Natural killer cell (primary cell): ENCODE measurements at regions not wholly inside any gene's neighbourhood (a gene's known extent, or its start where the extent isn't known, plus 50 kb on each side); places are given as distances from the start of the nearest gene placed in this dataset.

ENCODE experiments used
- ATAC-seq, 3 donors: fragments of 150-1000 bp in 2 of 3; fragments of 200-7000 bp in 1 of 3; cut with Tn5 transposase; 1 replicate in 1 of 3; 2 replicates in 2 of 3; pipeline ENCODE4 v1.10.0; 2021; ENCODE audit warnings: mild to moderate bottlenecking in 2 of 3, moderate library complexity in 2 of 3
- DNase-seq, 2 donors: peaks; one replicate each; pipeline versions ENCODE4 v3.0.0 to v3.0.0-alpha.2; 2013 to 2021; ENCODE audit warnings: mixed read lengths in 1 of 2
- H3K27ac ChIP-seq: one replicate; pipeline ENCODE4 v1.5.1; 2013; ENCODE audit warnings: mild to moderate bottlenecking, low read length
- H3K27me3 ChIP-seq: one replicate; pipeline ENCODE4 v1.6.1; 2013; ENCODE audit warnings: low read length; ENCODE audit not compliant: control insufficient read depth, insufficient read depth
- H3K36me3 ChIP-seq: one replicate; pipeline ENCODE4 v1.6.1; 2013; ENCODE audit warnings: low read length; ENCODE audit not compliant: control insufficient read depth, insufficient read depth
- H3K4me1 ChIP-seq: one replicate; pipeline ENCODE4 v1.6.1; 2013; ENCODE audit warnings: low read length; ENCODE audit not compliant: control insufficient read depth, insufficient read depth
- H3K4me3 ChIP-seq: one replicate; pipeline ENCODE4 v1.5.1; 2013; ENCODE audit warnings: low read length
- H3K9me3 ChIP-seq: one replicate; pipeline ENCODE4 v1.6.1; 2013; ENCODE audit warnings: low read length; ENCODE audit not compliant: control insufficient read depth, insufficient read depth
- H3K27ac Mint-ChIP-seq, 2 donors: one replicate each; pipeline ENCODE4 v1.8.0; 2022; ENCODE audit warnings: mild to moderate bottlenecking in 2 of 2, mixed read lengths in 2 of 2, moderate library complexity in 1 of 2
- H3K27me3 Mint-ChIP-seq, 2 donors: one replicate each; pipeline ENCODE4 v1.8.0; 2022; ENCODE audit warnings: low read depth in 2 of 2, mixed read lengths in 2 of 2
- H3K36me3 Mint-ChIP-seq: one replicate; pipeline ENCODE4 v1.8.0; 2022; ENCODE audit warnings: mixed read lengths
- H3K4me1 Mint-ChIP-seq, 2 donors: one replicate each; pipeline ENCODE4 v1.8.0; 2022; ENCODE audit warnings: mixed read lengths in 2 of 2
- H3K4me3 Mint-ChIP-seq: one replicate; pipeline ENCODE4 v1.8.0; 2022; ENCODE audit warnings: mild to moderate bottlenecking, moderate library complexity, mixed read lengths
- H3K9me3 Mint-ChIP-seq, 2 donors: one replicate each; pipeline ENCODE4 v1.8.0; 2022; ENCODE audit warnings: mixed read lengths in 2 of 2
- CTCF ChIP-seq: fragments of 200-600 bp; IDR thresholded peaks from one replicate; pipeline ENCODE4 v1.8.0; 2022; ENCODE audit warnings: antibody characterized with exemption
- WGBS: methylation state at CpG from one replicate; pipeline ENCODE4 v1.1.7; 2013; ENCODE audit warnings: missing lambda C conversion rate; ENCODE audit not compliant: insufficient coverage; 5-methylcytosine and 5-hydroxymethylcytosine counted together
- intact Hi-C: fragments of 100-400 bp; cut with micrococcal nuclease; formaldehyde crosslinking; loops from one replicate; pipeline ENCODE4 v1.14.2; 2022

- Histone ChIP-seq H3K9me3 (no peaks in the 10 kb centered on the region), H3K27ac (no peak overlapping the region), H3K4me1 (no peaks in the 10 kb centered on the region), H3K27me3 (peaks cover 4% of the 10 kb centered on the region), H3K4me3 (no peak overlapping the region), H3K36me3 (no peaks in the 10 kb centered on the region)
- DNase-seq (no peak), ATAC-seq (no peak)
- intact Hi-C loops: no loop called here
- Mint-ChIP-seq H3K4me1 (no peaks in the 10 kb centered on the region), H3K27me3 (peaks cover 26 to 34% of the 10 kb centered on the region in 2 donors), H3K9me3 (no peaks in the 10 kb centered on the region), H3K36me3 (no peaks in the 10 kb centered on the region), H3K27ac (no peak overlapping the region), H3K4me3 (no peak overlapping the region)
- 92% methylated on average over 3 of the region's 4 CpGs for WGBS
- TF ChIP-seq CTCF: no peak
Observed at GRCh38 chr10:60998932-60999331, 54.9 kb upstream of the RHOBTB1 start.

GRCh38 chr10:60994128-60994527 is 50.1 kb upstream of the RHOBTB1 start:
- H3K27ac ChIP-seq: no peak overlapping the region
- Mint-ChIP-seq H3K36me3 (no peaks in the 10 kb centered on the region), H3K9me3 (peaks cover 2% of the 10 kb centered on the region in 2 donors), H3K27ac (no peak overlapping the region), H3K4me1 (no peaks in the 10 kb centered on the region), H3K27me3 (peaks cover 12 to 14% of the 10 kb centered on the region in 2 donors), H3K4me3 (no peak overlapping the region)
- no peak for ATAC-seq
- no peak for DNase-seq
- no peaks in the 10 kb centered on the region for H3K9me3 ChIP-seq
- no peaks in the 10 kb centered on the region for H3K27me3 ChIP-seq
- no peaks in the 10 kb centered on the region for H3K4me1 ChIP-seq
- H3K36me3 ChIP-seq: no peaks in the 10 kb centered on the region
- H3K4me3 ChIP-seq: no peak overlapping the region
- intact Hi-C loops: no loop called here
- 80% methylated on average over 2 of the region's 2 CpGs for WGBS
- no peak for TF ChIP-seq CTCF
